HEK293 (cell line): ENCODE measurements at regions not wholly inside any gene's neighbourhood (a gene's known extent, or its start where the extent isn't known, plus 50 kb on each side); places are given as distances from the start of the nearest gene placed in this dataset.

ENCODE experiments used
- CTCF ChIP-seq: fragments of 450-650 bp; formaldehyde crosslinking; IDR thresholded peaks from 2 replicates; pipeline ENCODE4 v1.5.1; 2016; ENCODE audit warnings: missing biosample characterization, missing genetic modification characterization
- PBX3 ChIP-seq: sonication (generic); formaldehyde crosslinking; IDR thresholded peaks from 2 replicates; pipeline ENCODE4 v1.8.1; 2022; ENCODE audit warnings: mild to moderate bottlenecking, moderate library complexity, missing genetic modification reagents
- REST ChIP-seq: fragments of 450-650 bp; formaldehyde crosslinking; IDR thresholded peaks from 2 replicates; pipeline ENCODE4 v1.5.1; 2016; ENCODE audit warnings: missing biosample characterization, missing genetic modification characterization
- ZBTB17 ChIP-seq: fragments of 450-650 bp; formaldehyde crosslinking; IDR thresholded peaks from 2 replicates; pipeline ENCODE4 v1.5.1; 2016; ENCODE audit warnings: missing biosample characterization, missing genetic modification characterization
- ZNF350 ChIP-seq: fragments of 450-650 bp; formaldehyde crosslinking; IDR thresholded peaks from 2 replicates; pipeline ENCODE4 v1.5.0; 2017; ENCODE audit warnings: missing biosample characterization, mild to moderate bottlenecking, missing genetic modification characterization
- ZNF521 ChIP-seq: fragments of 450-650 bp; formaldehyde crosslinking; IDR thresholded peaks from 2 replicates; pipeline ENCODE4 v1.5.1; 2017; ENCODE audit warnings: missing biosample characterization, mild to moderate bottlenecking, missing genetic modification characterization

GRCh38 chr7:95668504-95669018 lies 72.2 kb upstream of the PDK4 start:
- TF ChIP-seq ZNF521 (tag by site-specific recombination) (no peak), CTCF (tag by site-specific recombination) (no peak), ZBTB17 (tag by site-specific recombination) (no peak), ZNF350 (tag by site-specific recombination) (no peak), REST (tag by site-specific recombination) (no peak), PBX3 (no peak)
